ENCODE measurements at regions not wholly inside any gene's neighbourhood (a gene's known extent, or its start where the extent isn't known, plus 50 kb on each side); places are given as distances from the start of the nearest gene placed in this dataset.

- TF ChIP-seq, protein P1, sequence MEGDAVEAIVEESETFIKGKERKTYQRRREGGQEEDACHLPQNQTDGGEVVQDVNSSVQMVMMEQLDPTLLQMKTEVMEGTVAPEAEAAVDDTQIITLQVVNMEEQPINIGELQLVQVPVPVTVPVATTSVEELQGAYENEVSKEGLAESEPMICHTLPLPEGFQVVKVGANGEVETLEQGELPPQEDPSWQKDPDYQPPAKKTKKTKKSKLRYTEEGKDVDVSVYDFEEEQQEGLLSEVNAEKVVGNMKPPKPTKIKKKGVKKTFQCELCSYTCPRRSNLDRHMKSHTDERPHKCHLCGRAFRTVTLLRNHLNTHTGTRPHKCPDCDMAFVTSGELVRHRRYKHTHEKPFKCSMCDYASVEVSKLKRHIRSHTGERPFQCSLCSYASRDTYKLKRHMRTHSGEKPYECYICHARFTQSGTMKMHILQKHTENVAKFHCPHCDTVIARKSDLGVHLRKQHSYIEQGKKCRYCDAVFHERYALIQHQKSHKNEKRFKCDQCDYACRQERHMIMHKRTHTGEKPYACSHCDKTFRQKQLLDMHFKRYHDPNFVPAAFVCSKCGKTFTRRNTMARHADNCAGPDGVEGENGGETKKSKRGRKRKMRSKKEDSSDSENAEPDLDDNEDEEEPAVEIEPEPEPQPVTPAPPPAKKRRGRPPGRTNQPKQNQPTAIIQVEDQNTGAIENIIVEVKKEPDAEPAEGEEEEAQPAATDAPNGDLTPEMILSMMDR (conservative IDR thresholded peaks at IDR 0.05; ENCODE audit: low read depth, low read length): 0 out of 2 replicates have a peak, but pooled peaks have one; percentile 11
- TF ChIP-seq EZH2 (IDR thresholded peaks at IDR 0.05; ENCODE audit: borderline replicate concordance, low read depth, low read length, poor library complexity, severe bottlenecking): no peak
- H3K4me1 ChIP-seq (ENCODE audit: insufficient read depth, low read length, poor library complexity, severe bottlenecking): no peaks in the 10 kb centered on the region
- intact Hi-C loops (cut with micrococcal nuclease; ENCODE audit: unreplicated experiment): no loop called here
- no peak for DNase-seq (ENCODE audit: low spot score)
- peaks cover 4% of the 10 kb centered on the region for H3K9me3 ChIP-seq (ENCODE audit: low read depth, low read length, poor library complexity, severe bottlenecking)
- no TSS peak for BruUV-seq (replicated peaks)
- no peak overlapping the region for H3K27ac ChIP-seq (ENCODE audit: low read depth, low read length, poor library complexity, severe bottlenecking)
- no peak overlapping the region for H3K4me3 ChIP-seq (ENCODE audit: low read depth, low read length, poor library complexity, severe bottlenecking)
- CTCF ChIA-PET: no interaction called here
- no peaks in the 10 kb centered on the region for H3K27me3 ChIP-seq (replicated peaks; ENCODE audit: insufficient read depth, low read depth, low read length, poor library complexity)
- no peaks in the 10 kb centered on the region for H3K36me3 ChIP-seq (ENCODE audit: insufficient read depth, low read length, poor library complexity, severe bottlenecking)
- POLR2A ChIA-PET (ENCODE audit: low non-redundant PET): no interaction called here
These were observed 571.9 kb upstream of the CRIM1 start for GRCh38 chr2:35783723-35784122.

DNA sequence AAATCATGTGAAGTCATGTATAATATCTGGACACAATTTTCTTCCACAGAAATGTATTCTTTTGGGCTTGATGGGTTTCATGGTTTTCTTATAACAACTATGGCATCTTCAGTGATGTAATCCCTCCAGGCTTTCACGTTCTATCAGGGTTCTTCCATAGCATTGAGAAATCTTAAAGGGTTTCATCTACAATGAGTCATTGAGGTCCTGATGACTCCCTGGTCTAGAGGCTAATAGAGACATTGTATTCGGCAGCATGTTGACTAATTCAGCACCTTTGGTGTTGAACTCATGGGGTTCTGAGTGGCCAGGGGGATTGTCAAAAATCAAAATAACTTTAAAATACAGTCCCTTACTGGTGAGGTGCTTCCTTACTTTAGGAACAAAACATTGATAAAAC lies 614.0 kb upstream of the CRIM1 start:
- DNase-seq (ENCODE audit: low spot score): no peak
- ChIA-PET CTCF (no interaction called here), POLR2A (ENCODE audit: low non-redundant PET) (no interaction called here)
- Histone ChIP-seq H3K4me3 (ENCODE audit: low read depth, low read length, poor library complexity, severe bottlenecking) (no peak overlapping the region), H3K9me3 (ENCODE audit: low read depth, low read length, poor library complexity, severe bottlenecking) (no peaks in the 10 kb centered on the region), H3K27me3 (replicated peaks; ENCODE audit: insufficient read depth, low read depth, low read length, poor library complexity) (no peaks in the 10 kb centered on the region), H3K36me3 (ENCODE audit: insufficient read depth, low read length, poor library complexity, severe bottlenecking) (no peaks in the 10 kb centered on the region), H3K4me1 (ENCODE audit: insufficient read depth, low read length, poor library complexity, severe bottlenecking) (no peaks in the 10 kb centered on the region), H3K27ac (ENCODE audit: low read depth, low read length, poor library complexity, severe bottlenecking) (no peak overlapping the region)
- BruUV-seq (replicated peaks): no TSS peak
- no peak for TF ChIP-seq EZH2 (IDR thresholded peaks at IDR 0.05; ENCODE audit: borderline replicate concordance, low read depth, low read length, poor library complexity, severe bottlenecking)
- TF ChIP-seq, protein P1 (conservative IDR thresholded peaks at IDR 0.05; ENCODE audit: low read depth, low read length): no peak
- intact Hi-C loops (cut with micrococcal nuclease; ENCODE audit: unreplicated experiment): no loop called here

- Histone ChIP-seq H3K27ac (ENCODE audit: low read depth, low read length, poor library complexity, severe bottlenecking) (no peak overlapping the region), H3K9me3 (ENCODE audit: low read depth, low read length, poor library complexity, severe bottlenecking) (no peaks in the 10 kb centered on the region), H3K4me3 (ENCODE audit: low read depth, low read length, poor library complexity, severe bottlenecking) (no peak overlapping the region), H3K27me3 (replicated peaks; ENCODE audit: insufficient read depth, low read depth, low read length, poor library complexity) (no peaks in the 10 kb centered on the region), H3K36me3 (ENCODE audit: insufficient read depth, low read length, poor library complexity, severe bottlenecking) (no peaks in the 10 kb centered on the region), H3K4me1 (ENCODE audit: insufficient read depth, low read length, poor library complexity, severe bottlenecking) (no peaks in the 10 kb centered on the region)
- intact Hi-C loops (cut with micrococcal nuclease; ENCODE audit: unreplicated experiment): no loop called here
- no peak for DNase-seq (ENCODE audit: low spot score)
- CTCF ChIA-PET: no interaction called here
- BruUV-seq (replicated peaks): no TSS peak
- TF ChIP-seq, protein P1 (conservative IDR thresholded peaks at IDR 0.05; ENCODE audit: low read depth, low read length): no peak
- no peak for TF ChIP-seq EZH2 (IDR thresholded peaks at IDR 0.05; ENCODE audit: borderline replicate concordance, low read depth, low read length, poor library complexity, severe bottlenecking)
- POLR2A ChIA-PET (ENCODE audit: low non-redundant PET): no interaction called here
These were observed 623.9 kb upstream of the CRIM1 start for GRCh38 chr2:35731674-35732073.
